Peyer's patch (tissue), 4 donors: ENCODE measurements at regions not wholly inside any gene's neighbourhood (a gene's known extent, or its start where the extent isn't known, plus 50 kb on each side); places are given as distances from the start of the nearest gene placed in this dataset.

Experiments used
- DNase-seq, 3 donors: peaks; one replicate each; pipeline ENCODE4 v3.0.0-alpha.2; 2017 to 2019
- H3K27ac ChIP-seq, 4 donors: fragments of 200-600 bp; sonication (generic); one replicate each; pipeline ENCODE4 v1.5.1; 2016 to 2019
- H3K27me3 ChIP-seq, 2 donors: fragments of 200-600 bp; sonication (generic); one replicate each; pipeline ENCODE4 v1.5.1; 2019
- H3K36me3 ChIP-seq, 3 donors: fragments of 200-600 bp; sonication (generic); one replicate each; pipeline ENCODE4 v1.5.1; 2016 to 2019
- H3K4me1 ChIP-seq, 4 donors: fragments of 200-600 bp; sonication (generic); one replicate each; pipeline ENCODE4 v1.5.1; 2016 to 2019
- H3K4me3 ChIP-seq, 4 donors: fragments of 200-600 bp; sonication (generic); 1 replicate in 3 of 4; 2 replicates in 1 of 4; pipeline ENCODE4 v1.5.1; 2016 to 2019; ENCODE audit warnings: mild to moderate bottlenecking in 1 of 4
- H3K9me3 ChIP-seq, 4 donors: fragments of 200-600 bp; sonication (generic); one replicate each; pipeline ENCODE4 v1.5.1; 2016 to 2019; ENCODE audit warnings: mild to moderate bottlenecking in 1 of 4
- POLR2A ChIP-seq, 2 donors: fragments of 450-650 bp; IDR thresholded peaks; one replicate each; pipeline ENCODE4 v1.5.1; 2017; ENCODE audit warnings: antibody characterized with exemption in 2 of 2, mild to moderate bottlenecking in 2 of 2, moderate library complexity in 2 of 2
- TF ChIP-seq, protein P1 (sequence below), 6 experiments: fragments of 450-650 bp in 4 of 6; fragments of 200-600 bp in 2 of 6; sonication (generic) in 1 of 6; IDR thresholded peaks; one replicate each; pipeline ENCODE4 v1.5.1; 2017 to 2019; ENCODE audit warnings: antibody characterized with exemption in 6 of 6, mild to moderate bottlenecking in 3 of 6, moderate library complexity in 1 of 6

DNA sequence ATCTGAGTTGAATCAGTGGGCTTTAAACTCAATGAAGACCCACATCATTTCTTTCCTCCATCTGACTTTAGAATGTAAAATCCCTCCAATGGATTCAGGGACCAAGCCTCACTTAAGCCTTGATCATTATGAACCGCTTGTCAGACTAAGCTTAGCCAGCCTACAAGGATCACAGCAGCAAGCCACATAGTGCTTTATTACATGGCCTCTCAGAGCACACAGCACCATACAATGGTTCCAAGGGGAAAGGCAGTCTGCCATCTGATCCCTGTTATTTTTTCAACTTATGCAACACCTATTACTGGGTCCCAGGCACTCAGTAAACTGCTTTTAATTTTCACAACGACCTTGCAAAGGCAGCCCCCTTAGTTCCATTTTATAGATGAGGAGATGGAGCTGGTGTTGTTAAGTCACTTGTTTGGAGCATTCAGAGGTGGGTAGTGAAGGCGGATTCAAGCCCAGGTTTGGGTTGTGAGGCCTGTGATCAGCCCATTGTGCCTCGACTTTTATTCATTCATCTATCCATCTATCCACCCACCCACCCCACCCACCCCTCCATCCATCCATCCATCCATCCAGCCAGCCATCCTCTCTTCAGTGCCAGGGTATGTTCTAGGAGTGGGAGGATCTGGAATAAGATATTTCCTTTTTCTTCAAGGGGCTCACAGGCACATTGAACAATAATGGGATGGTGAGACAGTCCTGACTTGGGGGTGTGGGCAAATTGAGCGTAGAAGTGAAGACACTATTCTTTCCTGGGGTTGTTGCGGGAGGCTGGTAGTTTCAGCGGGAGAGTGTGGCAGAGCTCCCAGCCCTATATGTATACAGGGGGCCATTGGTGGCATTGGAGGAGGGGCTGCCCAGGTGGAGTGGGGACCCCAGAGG lies 141.2 kb downstream of the MYCN start:
- Histone ChIP-seq H3K4me1 (no peaks in the 10 kb centered on the region), H3K36me3 (no peaks in the 10 kb centered on the region), H3K27ac (no peak overlapping the region), H3K9me3 (no peaks in the 10 kb centered on the region), H3K4me3 (no peak overlapping the region), H3K27me3 (no peaks in the 10 kb centered on the region)
- no peak for TF ChIP-seq POLR2A (IDR thresholded peaks at IDR 0.05)
- TF ChIP-seq, protein P1, sequence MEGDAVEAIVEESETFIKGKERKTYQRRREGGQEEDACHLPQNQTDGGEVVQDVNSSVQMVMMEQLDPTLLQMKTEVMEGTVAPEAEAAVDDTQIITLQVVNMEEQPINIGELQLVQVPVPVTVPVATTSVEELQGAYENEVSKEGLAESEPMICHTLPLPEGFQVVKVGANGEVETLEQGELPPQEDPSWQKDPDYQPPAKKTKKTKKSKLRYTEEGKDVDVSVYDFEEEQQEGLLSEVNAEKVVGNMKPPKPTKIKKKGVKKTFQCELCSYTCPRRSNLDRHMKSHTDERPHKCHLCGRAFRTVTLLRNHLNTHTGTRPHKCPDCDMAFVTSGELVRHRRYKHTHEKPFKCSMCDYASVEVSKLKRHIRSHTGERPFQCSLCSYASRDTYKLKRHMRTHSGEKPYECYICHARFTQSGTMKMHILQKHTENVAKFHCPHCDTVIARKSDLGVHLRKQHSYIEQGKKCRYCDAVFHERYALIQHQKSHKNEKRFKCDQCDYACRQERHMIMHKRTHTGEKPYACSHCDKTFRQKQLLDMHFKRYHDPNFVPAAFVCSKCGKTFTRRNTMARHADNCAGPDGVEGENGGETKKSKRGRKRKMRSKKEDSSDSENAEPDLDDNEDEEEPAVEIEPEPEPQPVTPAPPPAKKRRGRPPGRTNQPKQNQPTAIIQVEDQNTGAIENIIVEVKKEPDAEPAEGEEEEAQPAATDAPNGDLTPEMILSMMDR (IDR thresholded peaks at IDR 0.05) = no peak
- DNase-seq = no peak

DNA sequence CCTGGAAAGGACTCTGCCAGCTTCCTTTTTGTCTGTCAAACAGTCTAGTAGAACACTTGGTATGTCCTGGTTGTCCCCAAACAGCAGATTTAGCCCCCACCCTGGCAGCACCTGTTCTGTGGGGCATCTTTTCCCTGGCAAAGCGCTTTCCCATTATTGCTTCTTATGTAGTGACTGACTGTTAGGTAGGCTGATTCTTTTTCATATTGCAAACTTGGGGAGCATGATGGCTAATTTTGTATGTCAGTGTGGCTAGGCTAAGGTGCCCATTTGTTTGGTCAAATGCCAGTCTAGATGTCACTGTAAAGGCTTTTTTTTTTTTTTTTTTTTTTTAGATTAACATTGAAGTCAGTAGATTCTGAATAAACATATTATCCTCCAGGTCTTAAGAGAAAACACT lies 140.2 kb downstream of the MYCN start:
- H3K36me3 ChIP-seq = no peaks in the 10 kb centered on the region
- no peaks in the 10 kb centered on the region for H3K4me1 ChIP-seq
- no peak overlapping the region for H3K27ac ChIP-seq
- TF ChIP-seq, protein P1 (IDR thresholded peaks at IDR 0.05) = no peak
- no peak for TF ChIP-seq POLR2A (IDR thresholded peaks at IDR 0.05)
- no peaks in the 10 kb centered on the region for H3K27me3 ChIP-seq
- DNase-seq = no peak
- no peak overlapping the region for H3K4me3 ChIP-seq
- H3K9me3 ChIP-seq = no peaks in the 10 kb centered on the region

DNA sequence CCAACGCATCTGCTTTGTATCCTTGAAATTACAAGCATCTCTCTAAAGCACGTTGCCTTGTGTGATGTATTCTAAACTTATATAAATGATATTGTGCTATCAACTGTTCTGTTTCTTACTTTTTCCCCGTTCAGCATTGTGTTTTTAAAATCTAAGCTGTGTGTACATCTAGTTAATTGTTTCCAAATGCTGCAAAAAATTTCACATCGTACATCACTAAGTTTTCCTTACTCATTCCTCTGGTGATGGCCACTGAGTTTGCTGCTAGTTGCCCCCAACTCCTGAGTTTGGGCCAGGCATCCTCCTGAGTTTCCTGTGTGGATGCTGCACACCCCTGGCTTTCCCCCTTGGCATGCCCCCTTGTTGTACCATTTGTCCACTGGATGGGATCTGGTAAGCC lies 139.7 kb downstream of the MYCN start:
- Histone ChIP-seq H3K9me3 (no peaks in the 10 kb centered on the region), H3K27ac (no peak overlapping the region), H3K4me3 (no peak overlapping the region), H3K27me3 (no peaks in the 10 kb centered on the region), H3K4me1 (no peaks in the 10 kb centered on the region), H3K36me3 (no peaks in the 10 kb centered on the region)
- no peak for TF ChIP-seq POLR2A (IDR thresholded peaks at IDR 0.05)
- TF ChIP-seq, protein P1 (IDR thresholded peaks at IDR 0.05) = no peak
- DNase-seq = no peak

DNA sequence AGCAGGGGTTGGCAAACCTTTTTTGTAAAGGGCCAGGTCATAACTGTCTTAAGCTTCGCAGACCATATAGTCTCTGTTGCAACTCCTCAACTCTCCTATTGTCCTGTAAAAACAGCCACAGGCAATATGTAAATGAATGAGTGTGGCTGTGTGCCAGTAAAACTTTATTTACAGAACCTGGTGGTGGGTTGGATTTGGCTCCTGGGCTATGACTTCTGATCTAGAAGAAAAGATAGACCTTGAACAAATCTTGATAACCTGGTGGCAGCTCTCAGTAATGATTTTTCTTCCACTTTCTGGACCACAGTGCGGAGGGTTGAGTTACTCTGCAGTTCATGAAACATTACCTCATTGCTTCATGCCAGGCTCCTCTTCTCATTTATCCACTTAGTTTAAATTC lies 139.3 kb downstream of the MYCN start:
- H3K4me1 ChIP-seq = no peaks in the 10 kb centered on the region
- H3K4me3 ChIP-seq = no peak overlapping the region
- H3K27ac ChIP-seq = no peak overlapping the region
- H3K27me3 ChIP-seq = no peaks in the 10 kb centered on the region
- H3K9me3 ChIP-seq = no peaks in the 10 kb centered on the region
- H3K36me3 ChIP-seq = no peaks in the 10 kb centered on the region
- no peak for DNase-seq
- no peak for TF ChIP-seq POLR2A (IDR thresholded peaks at IDR 0.05)
- TF ChIP-seq, protein P1 (IDR thresholded peaks at IDR 0.05) = peak in 1 of 6 experiments; percentile 10

DNA sequence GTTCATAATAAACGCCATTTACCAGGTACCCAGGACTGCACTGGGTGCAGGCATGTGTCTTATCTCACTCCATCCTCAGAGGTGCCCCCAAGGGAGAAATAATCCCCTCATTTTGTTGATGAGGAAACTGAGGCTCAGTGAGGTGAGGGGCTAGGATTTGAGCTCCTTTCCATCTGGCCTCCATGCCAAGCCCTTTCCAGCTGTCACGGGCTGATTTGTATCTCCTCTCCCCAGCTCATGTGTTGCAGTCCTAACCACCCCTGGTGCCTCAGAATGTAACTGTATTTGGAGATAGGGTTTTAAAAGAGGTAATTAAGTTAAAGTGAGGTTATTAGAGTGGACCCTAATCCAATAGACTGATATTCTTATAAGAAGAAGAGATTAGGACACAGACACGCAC lies 137.3 kb downstream of the MYCN start:
- no peak for TF ChIP-seq POLR2A (IDR thresholded peaks at IDR 0.05)
- TF ChIP-seq, protein P1 (IDR thresholded peaks at IDR 0.05) = no peak
- Histone ChIP-seq H3K4me1 (no peaks in the 10 kb centered on the region), H3K27me3 (no peaks in the 10 kb centered on the region), H3K4me3 (no peak overlapping the region), H3K36me3 (no peaks in the 10 kb centered on the region), H3K9me3 (no peaks in the 10 kb centered on the region), H3K27ac (no peak overlapping the region)
- no peak for DNase-seq
